Amniotic stem cell (primary cell): ENCODE measurements at regions not wholly inside any gene's neighbourhood (a gene's known extent, or its start where the extent isn't known, plus 50 kb on each side); places are given as distances from the start of the nearest gene placed in this dataset.

ENCODE experiments used
- DNase-seq: peaks from one replicate; lab custom pipeline; 2025; lab: John Stamatoyannopoulos, UW

GRCh38 chr13:40170091-40170490 is 496.4 kb downstream of the FOXO1 start:
- no peak for DNase-seq

- DNase-seq: no peak
Measured at GRCh38 chr13:40170982-40171381, 495.5 kb downstream of the FOXO1 start.

GRCh38 chr13:40171566-40171965 is 494.9 kb downstream of the FOXO1 start:
- DNase-seq: no peak

- DNase-seq: no peak
Measured at GRCh38 chr13:40172149-40172591, 494.3 kb downstream of the FOXO1 start.

- no peak for DNase-seq
Measured at GRCh38 chr13:40172878-40173277, 493.6 kb downstream of the FOXO1 start.

- DNase-seq: no peak
Measured at GRCh38 chr13:40175639-40176038, 490.8 kb downstream of the FOXO1 start.

- no peak for DNase-seq
Measured at GRCh38 chr13:40176242-40176641, 490.2 kb downstream of the FOXO1 start.

GRCh38 chr13:40178130-40178529 is 488.3 kb downstream of the FOXO1 start:
- no peak for DNase-seq

- no peak for DNase-seq
Measured at GRCh38 chr13:40179445-40180281, 486.8 kb downstream of the FOXO1 start.

GRCh38 chr13:40180776-40181175 is 485.7 kb downstream of the FOXO1 start:
- DNase-seq: no peak

- DNase-seq: no peak
Measured at GRCh38 chr13:40181203-40181845, 485.1 kb downstream of the FOXO1 start.

- DNase-seq: no peak
Measured at GRCh38 chr13:40182591-40182990, 483.9 kb downstream of the FOXO1 start.

- DNase-seq: no peak
Measured at GRCh38 chr13:40185414-40185813, 481.0 kb downstream of the FOXO1 start.

- DNase-seq: no peak
Measured at GRCh38 chr13:40186041-40186440, 480.4 kb downstream of the FOXO1 start.

- no peak for DNase-seq
Measured at GRCh38 chr13:40186626-40187323, 479.7 kb downstream of the FOXO1 start.

GRCh38 chr13:40187324-40187795 is 479.1 kb downstream of the FOXO1 start:
- no peak for DNase-seq

GRCh38 chr13:40187841-40188591 is 478.4 kb downstream of the FOXO1 start:
- DNase-seq: no peak

GRCh38 chr13:40189426-40189825 is 477.0 kb downstream of the FOXO1 start:
- DNase-seq: no peak

- no peak for DNase-seq
Measured at GRCh38 chr13:40189898-40190630, 476.4 kb downstream of the FOXO1 start.

GRCh38 chr13:40190641-40191100 is 475.8 kb downstream of the FOXO1 start:
- DNase-seq: no peak
